H1 (cell line): ENCODE measurements at regions not wholly inside any gene's neighbourhood (a gene's known extent, or its start where the extent isn't known, plus 50 kb on each side); places are given as distances from the start of the nearest gene placed in this dataset.

ENCODE experiments used
- CTCF ChIA-PET: fragments of 300-600 bp; sonication (Branson Sonifier 250); formaldehyde crosslinking; loops from one replicate; lab custom pipeline; 2021; ENCODE audit not compliant: partially characterized antibody; lab: Charles Lee
- POLR2A ChIA-PET: fragments of 300-600 bp; sonication (Branson Sonifier 250); formaldehyde crosslinking; loops from one replicate; lab custom pipeline; 2021; ENCODE audit warnings: inconsistent platforms; ENCODE audit not compliant: partially characterized antibody; lab: Charles Lee
- DNase-seq, 2 experiments: peaks; one replicate each; pipeline versions ENCODE4 v3.0.0 to v3.0.0-alpha.2; 2010 to 2022; ENCODE audit warnings: low spot score in 2 of 2, low read depth in 1 of 2, mixed read lengths in 1 of 2
- FAIRE-seq: peaks from 2 replicates; lab custom pipeline; 2011; peaks lifted over from hg19 to GRCh38; lab: Jason Lieb, UNC
- H2AFZ ChIP-seq: 2 replicates; pipeline ENCODE4 v1.8.1; 2012; ENCODE audit warnings: low read length, inconsistent platforms
- H2AK5ac ChIP-seq: 2 replicates; pipeline ENCODE4 v1.6.1; 2013; ENCODE audit warnings: low read depth, low read length
- H2BK120ac ChIP-seq: replicated peaks from 2 replicates; pipeline ENCODE3; 2013; ENCODE audit warnings: low read depth, low read length, inconsistent platforms
- H2BK12ac ChIP-seq: 2 replicates; pipeline ENCODE4 v1.6.1; 2013; ENCODE audit warnings: low read depth, low read length
- H2BK15ac ChIP-seq: 2 replicates; pipeline ENCODE4 v1.6.1; 2013; ENCODE audit warnings: low read length
- H2BK20ac ChIP-seq: 2 replicates; pipeline ENCODE4 v1.6.1; 2013; ENCODE audit warnings: low read length
- H2BK5ac ChIP-seq: 2 replicates; pipeline ENCODE4 v1.6.1; 2013; ENCODE audit warnings: low read depth, low read length
- H3K14ac ChIP-seq: 2 replicates; pipeline ENCODE4 v1.6.1; 2013; ENCODE audit warnings: inconsistent platforms; ENCODE audit not compliant: insufficient read length
- H3K18ac ChIP-seq: 2 replicates; pipeline ENCODE4 v1.6.1; 2013; ENCODE audit warnings: low read length; ENCODE audit errors: extremely low read depth
- H3K23ac ChIP-seq: 2 replicates; pipeline ENCODE4 v1.6.1; 2013; ENCODE audit warnings: inconsistent platforms; ENCODE audit not compliant: insufficient read length
- H3K23me2 ChIP-seq: 2 replicates; pipeline ENCODE4 v1.6.1; 2013; ENCODE audit warnings: low read depth, low read length
- H3K27ac ChIP-seq: 2 replicates; pipeline ENCODE4 v1.6.1; 2011; ENCODE audit warnings: low read depth, low read length, inconsistent platforms
- H3K27me3 ChIP-seq, 4 experiments: replicated peaks in 1 of 4; 1 replicate in 1 of 4; 2 replicates in 3 of 4; pipeline versions ENCODE4 v1.6.1 to v1.8.1; 2011 to 2013; ENCODE audit warnings: low read length in 3 of 4, mild to moderate bottlenecking in 3 of 4, inconsistent platforms in 2 of 4, mixed read lengths in 2 of 4, moderate library complexity in 1 of 4; ENCODE audit not compliant: control insufficient read depth in 3 of 4, insufficient read depth in 3 of 4; ENCODE audit errors: extremely low read depth in 1 of 4
- H3K36me3 ChIP-seq, 4 experiments: 2 replicates each; pipeline versions ENCODE4 v1.6.1 to v1.8.1; 2011 to 2013; ENCODE audit warnings: mild to moderate bottlenecking in 4 of 4, low read length in 3 of 4, moderate library complexity in 2 of 4, control low read depth in 1 of 4, inconsistent platforms in 1 of 4; ENCODE audit not compliant: insufficient read depth in 4 of 4, control insufficient read depth in 2 of 4
- H3K4ac ChIP-seq: replicated peaks from 2 replicates; pipeline ENCODE3; 2013; ENCODE audit warnings: low read length, low read depth, mixed read lengths, inconsistent platforms; ENCODE audit not compliant: insufficient read length
- H3K4me1 ChIP-seq, 4 experiments: replicated peaks in 1 of 4; 1 replicate in 1 of 4; 2 replicates in 3 of 4; pipeline versions ENCODE4 v1.6.1 to v1.8.1; 2011 to 2013; ENCODE audit warnings: low read length in 3 of 4, inconsistent platforms in 2 of 4, mixed read lengths in 1 of 4; ENCODE audit not compliant: insufficient read depth in 4 of 4, control insufficient read depth in 3 of 4
- H3K4me2 ChIP-seq, 2 experiments: 2 replicates each; pipeline versions ENCODE4 v1.6.1 to v1.8.1; 2011 to 2013; ENCODE audit warnings: low read depth in 2 of 2, low read length in 2 of 2, control low read depth in 1 of 2, inconsistent platforms in 1 of 2, mild to moderate bottlenecking in 1 of 2; ENCODE audit not compliant: insufficient read depth in 1 of 2
- H3K4me3 ChIP-seq, 4 experiments: fragments of 200-600, 300-600 bp in 1 of 4; sonication (generic), shearing (Covaris generic), sonication (Bioruptor Twin) in 1 of 4; 2 replicates each; pipeline versions ENCODE4 v1.5.1 to v1.8.1; 2011 to 2016; ENCODE audit warnings: low read length in 4 of 4, low read depth in 3 of 4, control low read depth in 2 of 4, inconsistent platforms in 2 of 4, mild to moderate bottlenecking in 2 of 4, mixed read lengths in 1 of 4, moderate library complexity in 1 of 4; ENCODE audit not compliant: insufficient read depth in 2 of 4; ENCODE audit errors: extremely low read depth in 1 of 4
- H3K56ac ChIP-seq: replicated peaks from 2 replicates; pipeline ENCODE3; 2013; ENCODE audit warnings: low read depth, mild to moderate bottlenecking, mixed read lengths, low read length, inconsistent platforms; ENCODE audit not compliant: insufficient read length
- H3K79me1 ChIP-seq: 2 replicates; pipeline ENCODE4 v1.6.1; 2013; ENCODE audit warnings: low read depth, low read length, control low read depth
- H3K79me2 ChIP-seq, 2 experiments: 2 replicates each; pipeline versions ENCODE4 v1.6.1 to v1.8.1; 2012 to 2013; ENCODE audit warnings: low read length in 2 of 2, mild to moderate bottlenecking in 2 of 2, inconsistent platforms in 1 of 2; ENCODE audit not compliant: insufficient read depth in 2 of 2, control insufficient read depth in 1 of 2
- H3K9ac ChIP-seq, 4 experiments: replicated peaks in 1 of 4; 1 replicate in 1 of 4; 2 replicates in 3 of 4; pipeline versions ENCODE4 v1.6.1 to v1.8.1; 2011 to 2013; ENCODE audit warnings: low read depth in 3 of 4, low read length in 3 of 4, control low read depth in 2 of 4, mild to moderate bottlenecking in 2 of 4, moderate library complexity in 2 of 4, inconsistent platforms in 1 of 4; ENCODE audit errors: extremely low read depth in 1 of 4
- H3K9me3 ChIP-seq, 2 experiments: 2 replicates each; pipeline versions ENCODE4 v1.6.1 to v1.8.1; 2012 to 2013; ENCODE audit warnings: mild to moderate bottlenecking in 2 of 2, moderate library complexity in 2 of 2, control low read depth in 1 of 2, inconsistent platforms in 1 of 2, low read depth in 1 of 2, low read length in 1 of 2, mixed read lengths in 1 of 2; ENCODE audit not compliant: insufficient read depth in 2 of 2
- H4K20me1 ChIP-seq, 2 experiments: replicated peaks in 1 of 2; 2 replicates each; pipeline versions ENCODE3 to v1.8.1; 2011 to 2013; ENCODE audit warnings: inconsistent platforms in 2 of 2, low read length in 2 of 2, mild to moderate bottlenecking in 1 of 2; ENCODE audit not compliant: insufficient read depth in 2 of 2, control insufficient read depth in 1 of 2
- H4K5ac ChIP-seq: 2 replicates; pipeline ENCODE4 v1.6.1; 2013; ENCODE audit warnings: low read length, low read depth, mixed read lengths, inconsistent platforms; ENCODE audit not compliant: insufficient read length
- H4K8ac ChIP-seq: 2 replicates; pipeline ENCODE4 v1.8.0; 2013; ENCODE audit warnings: mild to moderate bottlenecking, moderate library complexity, low read length, inconsistent platforms; ENCODE audit not compliant: insufficient read depth; ENCODE audit errors: extremely low read depth
- H4K91ac ChIP-seq: replicated peaks from 2 replicates; pipeline ENCODE3; 2013; ENCODE audit warnings: low read length, mixed read lengths, inconsistent platforms; ENCODE audit not compliant: insufficient read length
- ATF2 ChIP-seq: IDR thresholded peaks from 2 replicates; pipeline ENCODE4 v1.6.1; 2012; ENCODE audit warnings: low read length, inconsistent platforms
- CBX5 ChIP-seq: fragments of 300-800, 300-1000 bp; sonication (generic); IDR thresholded peaks from 2 replicates; pipeline ENCODE4 v1.7.1; 2016; ENCODE audit warnings: antibody characterized with exemption, low read length, low read depth
- CHD2 ChIP-seq: IDR thresholded peaks from 2 replicates; pipeline ENCODE4 v1.6.1; 2012; ENCODE audit warnings: low read length, improper control_type of control experiment
- CTBP2 ChIP-seq: IDR thresholded peaks from 2 replicates; pipeline ENCODE4 v1.7.0; 2011; ENCODE audit warnings: borderline replicate concordance, mild to moderate bottlenecking, moderate library complexity, mixed read lengths, low read length; ENCODE audit not compliant: insufficient read depth, insufficient read length
- EZH2 ChIP-seq: fragments of 200-600 bp; sonication (generic); IDR thresholded peaks from 2 replicates; pipeline ENCODE4 v1.7.1; 2012; ENCODE audit warnings: low read depth, mild to moderate bottlenecking, moderate library complexity, low read length, inconsistent platforms; ENCODE audit not compliant: severe bottlenecking
- FOSL1 ChIP-seq: IDR thresholded peaks from 2 replicates; pipeline ENCODE4 v1.6.1; 2011; ENCODE audit warnings: mild to moderate bottlenecking, low read depth, low read length, moderate library complexity; ENCODE audit not compliant: insufficient read depth
- GTF2F1 ChIP-seq: IDR thresholded peaks from 2 replicates; pipeline ENCODE4 v1.6.1; 2012; ENCODE audit warnings: low read depth, low read length, improper control_type of control experiment, borderline replicate concordance
- RFX5 ChIP-seq: IDR thresholded peaks from 2 replicates; pipeline ENCODE4 v1.6.1; 2011; ENCODE audit warnings: low read depth, low read length, improper control_type of control experiment, borderline replicate concordance
- SRF ChIP-seq: IDR thresholded peaks from 2 replicates; pipeline ENCODE4 v1.6.1; 2011; ENCODE audit warnings: mild to moderate bottlenecking, low read depth, low read length, moderate library complexity
- YY1 ChIP-seq: IDR thresholded peaks from 2 replicates; pipeline ENCODE4 v1.6.1; 2011; ENCODE audit warnings: low read depth, mild to moderate bottlenecking, low read length
- WGBS, 2 experiments: shearing (Covaris generic) in 1 of 2; methylation state at CpG; one replicate each; pipeline versions ENCODE4 v1.1.6 to v1.1.7; 2013 to 2015; ENCODE audit warnings: low lambda C conversion rate in 2 of 2, mixed read lengths in 2 of 2, inconsistent platforms in 1 of 2, low coverage in 1 of 2, missing lambda C conversion rate in 1 of 2; ENCODE audit not compliant: insufficient replicate concordance in 2 of 2, insufficient coverage in 1 of 2, insufficient read length in 1 of 2; ENCODE audit errors: extremely low coverage in 1 of 2, missing lambda C conversion rate in 1 of 2; 5-methylcytosine and 5-hydroxymethylcytosine counted together

- Histone ChIP-seq H4K5ac (no peak overlapping the region), H3K79me2 (no peaks in the 10 kb centered on the region), H2BK120ac (no peak overlapping the region), H4K91ac (no peak overlapping the region), H3K23ac (no peak overlapping the region), H3K56ac (no peak overlapping the region), H3K36me3 (no peaks in the 10 kb centered on the region), H2BK20ac (no peak overlapping the region), H3K18ac (no peak overlapping the region), H3K79me1 (no peaks in the 10 kb centered on the region), H2AK5ac (no peak overlapping the region), H3K27ac (no peak overlapping the region), H3K4ac (no peak overlapping the region), H4K20me1 (no peaks in the 10 kb centered on the region), H3K4me1 (peaks cover 0 to 2% (median 0%) of the 10 kb centered on the region in 4 experiments; a peak in 1 of 7 replicates), H3K9me3 (no peaks in the 10 kb centered on the region), H3K27me3 (no peaks in the 10 kb centered on the region), H2BK12ac (no peak overlapping the region), H2AFZ (no peak overlapping the region), H3K14ac (no peak overlapping the region), H2BK5ac (no peak overlapping the region), H3K9ac (no peak overlapping the region), H2BK15ac (no peak overlapping the region), H4K8ac (no peak overlapping the region), H3K4me2 (no peak overlapping the region), H3K23me2 (no peaks in the 10 kb centered on the region), H3K4me3 (no peak overlapping the region)
- WGBS, 2 experiments, result 86% methylated on average over 3 of the region's 3 CpGs; no CpG with 5 or more reads in 1 of the 2 experiments
- ChIA-PET POLR2A (no interaction called here), CTCF (interaction anchor here (1.0 kb wide), 2 partner anchors 10 to 84 kb away, joined by 3 read pairs; no protein-coding TSS in a partner anchor)
- FAIRE-seq, result no peak
- no peak for DNase-seq
- TF ChIP-seq FOSL1, result no peak
- no peak for TF ChIP-seq YY1
- TF ChIP-seq SRF, result no peak
- no peak for TF ChIP-seq GTF2F1
- no peak for TF ChIP-seq CHD2
- TF ChIP-seq RFX5, result no peak
- no peak for TF ChIP-seq CTBP2
- no peak for TF ChIP-seq ATF2
- TF ChIP-seq EZH2, result no peak
- TF ChIP-seq CBX5, result no peak
Measured at GRCh38 chr3:176789947-176790346, 407.3 kb downstream of the TBL1XR1 start.
